Breast epithelium (tissue), 3 donors: ENCODE measurements at regions not wholly inside any gene's neighbourhood (a gene's known extent, or its start where the extent isn't known, plus 50 kb on each side); places are given as distances from the start of the nearest gene placed in this dataset.

Experiments
- CTCF ChIP-seq, 3 donors: fragments of 450-650 bp; IDR thresholded peaks; one replicate each; pipeline ENCODE4 v1.5.1; 2016 to 2017; ENCODE audit warnings: antibody characterized with exemption in 3 of 3, mild to moderate bottlenecking in 3 of 3, moderate library complexity in 3 of 3
- POLR2A ChIP-seq: fragments of 450-650 bp; IDR thresholded peaks from one replicate; pipeline ENCODE4 v1.6.1; 2016; ENCODE audit warnings: antibody characterized with exemption, mild to moderate bottlenecking, moderate library complexity

GRCh38 chr3:72529081-72529480, 319.2 kb downstream of the SHQ1 start:
- TF ChIP-seq CTCF (IDR thresholded peaks at IDR 0.05): no peak
- no peak for TF ChIP-seq POLR2A
